K562 (cell line): ENCODE measurements at regions not wholly inside any gene's neighbourhood (a gene's known extent, or its start where the extent isn't known, plus 50 kb on each side); places are given as distances from the start of the nearest gene placed in this dataset.

Experiments used
- CBFB ChIP-seq: sonication (generic); formaldehyde crosslinking; IDR thresholded peaks from 2 replicates; pipeline ENCODE4 v1.4.0; 2020; ENCODE audit warnings: mild to moderate bottlenecking, missing genetic modification reagents
- DNMT1 ChIP-seq: fragments of 450-650 bp; IDR thresholded peaks from 2 replicates; pipeline ENCODE4 v1.6.1; 2016; ENCODE audit warnings: antibody characterized with exemption, mild to moderate bottlenecking
- FOXA1 ChIP-seq: fragments of 450-650 bp; IDR thresholded peaks from 2 replicates; pipeline ENCODE4 v1.6.1; 2016; ENCODE audit warnings: mild to moderate bottlenecking, borderline replicate concordance
- KLF13 ChIP-seq: fragments of 450-650 bp; IDR thresholded peaks from 2 replicates; pipeline ENCODE4 v1.6.1; 2016; ENCODE audit warnings: missing genetic modification characterization, low read depth, mild to moderate bottlenecking, missing compliant biosample characterization, moderate library complexity, borderline replicate concordance
- MAZ ChIP-seq, 2 experiments: fragments of 450-650 bp in 1 of 2; sonication (generic) in 1 of 2; formaldehyde crosslinking; IDR thresholded peaks in 1 of 2; conservative IDR thresholded peaks in 1 of 2; 2 replicates each; pipeline versions ENCODE4 v1.4.0 to v1.5.0; 2020; ENCODE audit warnings: mild to moderate bottlenecking in 1 of 2, missing genetic modification reagents in 1 of 2
- NR3C1 ChIP-seq: sonication (generic); formaldehyde crosslinking; IDR thresholded peaks from 2 replicates; pipeline ENCODE4 v1.8.1; 2022; ENCODE audit warnings: missing genetic modification reagents
- PHB2 ChIP-seq: fragments of 450-650 bp; IDR thresholded peaks from 2 replicates; pipeline ENCODE4 v1.6.1; 2017; ENCODE audit warnings: low read depth
- PML ChIP-seq: IDR thresholded peaks from 2 replicates; pipeline ENCODE4 v1.6.1; 2012; ENCODE audit warnings: low read length, inconsistent platforms
- PTBP1 ChIP-seq: fragments of 200-400 bp; formaldehyde crosslinking; IDR thresholded peaks from 2 replicates; pipeline ENCODE4 v1.6.1; 2017; ENCODE audit warnings: low read depth, low read length
- SAP30 ChIP-seq: fragments of 200-600 bp; sonication (generic); IDR thresholded peaks from 2 replicates; pipeline ENCODE4 v1.6.1; 2012; ENCODE audit warnings: borderline replicate concordance, low read depth, mild to moderate bottlenecking, moderate library complexity, low read length, control low read depth, inconsistent platforms; ENCODE audit not compliant: insufficient read depth, poor library complexity, severe bottlenecking
- ZNF561 ChIP-seq: fragments of 450-650 bp; formaldehyde crosslinking; conservative IDR thresholded peaks from 2 replicates; pipeline ENCODE4 v1.4.0; 2020; ENCODE audit warnings: mild to moderate bottlenecking, moderate library complexity
- TF ChIP-seq, protein P1 (sequence below), 3 experiments: IDR thresholded peaks in 2 of 3; conservative IDR thresholded peaks in 1 of 3; 2 replicates each; pipeline ENCODE4 v1.5.1; 2011 to 2012; ENCODE audit warnings: low read length in 3 of 3, mild to moderate bottlenecking in 3 of 3, control low read depth in 2 of 3, improper control_type of control experiment in 1 of 3, inconsistent platforms in 1 of 3, low read depth in 1 of 3, mixed read lengths in 1 of 3, moderate library complexity in 1 of 3; ENCODE audit not compliant: insufficient read depth in 2 of 3

DNA sequence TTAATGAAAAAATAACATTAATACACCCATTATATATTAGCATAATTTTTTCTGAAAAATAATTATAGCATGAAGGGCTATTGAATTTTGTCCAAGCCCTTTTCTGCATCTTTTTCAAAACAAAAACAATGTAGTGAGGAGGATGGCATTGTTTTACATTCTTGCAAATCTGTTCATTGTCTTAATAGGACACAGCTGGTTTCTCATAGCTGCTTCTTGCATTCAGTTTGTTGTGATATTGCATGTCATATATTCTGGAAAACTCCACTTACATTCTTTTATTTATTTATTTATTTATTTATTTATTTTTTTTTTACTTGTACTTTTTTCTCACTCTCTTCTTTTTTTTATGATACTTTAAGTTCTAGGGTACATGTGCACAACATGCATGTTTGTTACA, 107.4 kb downstream of the NR1D2 start:
- no peak for TF ChIP-seq ZNF561 (CRISPR knock-in tag)
- no peak for TF ChIP-seq PML
- TF ChIP-seq PTBP1: no peak
- TF ChIP-seq SAP30: no peak
- no peak for TF ChIP-seq FOXA1
- TF ChIP-seq KLF13 (tag): no peak
- no peak for TF ChIP-seq PHB2
- TF ChIP-seq CBFB (CRISPR knock-in tag): no peak
- no peak for TF ChIP-seq NR3C1 (CRISPR knock-in tag)
- no peak for TF ChIP-seq MAZ (CRISPR knock-in tag; conservative IDR thresholded peaks at IDR 0.05 in 1 of 2, IDR thresholded peaks at IDR 0.05 in 1 of 2)
- TF ChIP-seq, protein P1, sequence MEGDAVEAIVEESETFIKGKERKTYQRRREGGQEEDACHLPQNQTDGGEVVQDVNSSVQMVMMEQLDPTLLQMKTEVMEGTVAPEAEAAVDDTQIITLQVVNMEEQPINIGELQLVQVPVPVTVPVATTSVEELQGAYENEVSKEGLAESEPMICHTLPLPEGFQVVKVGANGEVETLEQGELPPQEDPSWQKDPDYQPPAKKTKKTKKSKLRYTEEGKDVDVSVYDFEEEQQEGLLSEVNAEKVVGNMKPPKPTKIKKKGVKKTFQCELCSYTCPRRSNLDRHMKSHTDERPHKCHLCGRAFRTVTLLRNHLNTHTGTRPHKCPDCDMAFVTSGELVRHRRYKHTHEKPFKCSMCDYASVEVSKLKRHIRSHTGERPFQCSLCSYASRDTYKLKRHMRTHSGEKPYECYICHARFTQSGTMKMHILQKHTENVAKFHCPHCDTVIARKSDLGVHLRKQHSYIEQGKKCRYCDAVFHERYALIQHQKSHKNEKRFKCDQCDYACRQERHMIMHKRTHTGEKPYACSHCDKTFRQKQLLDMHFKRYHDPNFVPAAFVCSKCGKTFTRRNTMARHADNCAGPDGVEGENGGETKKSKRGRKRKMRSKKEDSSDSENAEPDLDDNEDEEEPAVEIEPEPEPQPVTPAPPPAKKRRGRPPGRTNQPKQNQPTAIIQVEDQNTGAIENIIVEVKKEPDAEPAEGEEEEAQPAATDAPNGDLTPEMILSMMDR (IDR thresholded peaks at IDR 0.05 in 2 of 3, conservative IDR thresholded peaks at IDR 0.05 in 1 of 3; ENCODE audit: insufficient read depth in 2 of 3, low read depth in 1 of 3, low read length in 3 of 3): no peak
- no peak for TF ChIP-seq DNMT1
